Memory B cell (primary cell): ENCODE measurements at regions not wholly inside any gene's neighbourhood (a gene's known extent, or its start where the extent isn't known, plus 50 kb on each side); places are given as distances from the start of the nearest gene placed in this dataset.

Experiments used
- ATAC-seq: fragments of 150-1000 bp; cut with Tn5 transposase; 2 replicates; pipeline ENCODE4 v1.10.0; 2021; ENCODE audit warnings: low read depth, mild to moderate bottlenecking, moderate library complexity
- DNase-seq, 2 donors: peaks; one replicate each; pipeline ENCODE4 v3.0.0; 2022; ENCODE audit warnings: low spot score in 2 of 2
- H3K27ac Mint-ChIP-seq: one replicate; pipeline ENCODE4 v1.8.0; 2022; ENCODE audit warnings: mild to moderate bottlenecking, moderate library complexity, mixed read lengths
- H3K27me3 Mint-ChIP-seq: one replicate; pipeline ENCODE4 v1.8.0; 2022; ENCODE audit warnings: mixed read lengths
- H3K36me3 Mint-ChIP-seq: one replicate; pipeline ENCODE4 v1.8.0; 2022; ENCODE audit warnings: mild to moderate bottlenecking, mixed read lengths
- H3K4me1 Mint-ChIP-seq: one replicate; pipeline ENCODE4 v1.8.0; 2022; ENCODE audit warnings: mixed read lengths
- H3K4me3 Mint-ChIP-seq: one replicate; pipeline ENCODE4 v1.8.0; 2022; ENCODE audit warnings: mild to moderate bottlenecking, moderate library complexity, mixed read lengths
- H3K9me3 Mint-ChIP-seq: one replicate; pipeline ENCODE4 v1.8.0; 2022; ENCODE audit warnings: mixed read lengths

DNA sequence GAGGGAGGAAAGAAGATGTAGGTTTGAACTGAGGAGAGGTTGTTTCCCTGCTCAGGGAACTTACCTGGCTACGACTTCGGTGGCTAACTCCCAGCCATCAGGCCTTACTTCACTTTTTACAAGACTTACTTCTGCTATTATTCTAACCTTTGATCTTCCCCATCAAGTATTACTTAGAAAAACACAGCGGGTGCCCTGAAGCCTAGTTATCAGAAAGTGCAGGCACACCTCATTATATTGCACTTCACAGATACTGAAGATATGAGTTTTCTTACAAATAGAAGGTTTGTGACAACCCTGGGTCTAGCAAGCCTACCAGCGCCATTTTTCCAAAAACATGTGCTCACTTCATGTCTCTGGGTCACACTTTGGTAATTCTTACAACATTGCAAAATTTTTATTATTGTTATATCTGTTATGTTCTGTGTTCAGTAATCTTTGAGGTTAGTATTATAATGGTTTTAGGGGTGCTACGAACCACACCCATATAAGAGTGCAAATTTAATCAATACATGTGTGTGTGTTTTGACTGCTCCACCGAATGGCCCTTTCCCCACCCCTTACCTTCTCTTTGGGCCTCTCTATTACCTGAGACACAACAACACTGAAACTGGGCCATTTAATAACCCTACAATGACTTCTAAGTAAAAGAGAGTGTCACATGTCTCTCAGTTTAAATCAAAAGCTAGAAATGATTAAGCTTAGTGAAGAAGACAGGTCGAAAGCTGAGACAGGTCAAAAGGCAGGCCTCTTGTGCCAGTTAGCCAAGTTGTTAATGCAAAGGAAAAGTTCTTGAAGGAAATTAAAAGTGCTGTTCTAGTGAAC is 2102.7 kb upstream of the WWC1 start:
- no peak for DNase-seq
- Mint-ChIP-seq H3K27me3 (no peaks in the 10 kb centered on the region), H3K4me1 (no peaks in the 10 kb centered on the region), H3K9me3 (peaks cover 7% of the 10 kb centered on the region), H3K27ac (no peak overlapping the region), H3K4me3 (no peak overlapping the region), H3K36me3 (no peaks in the 10 kb centered on the region)
- no peak for ATAC-seq

DNA sequence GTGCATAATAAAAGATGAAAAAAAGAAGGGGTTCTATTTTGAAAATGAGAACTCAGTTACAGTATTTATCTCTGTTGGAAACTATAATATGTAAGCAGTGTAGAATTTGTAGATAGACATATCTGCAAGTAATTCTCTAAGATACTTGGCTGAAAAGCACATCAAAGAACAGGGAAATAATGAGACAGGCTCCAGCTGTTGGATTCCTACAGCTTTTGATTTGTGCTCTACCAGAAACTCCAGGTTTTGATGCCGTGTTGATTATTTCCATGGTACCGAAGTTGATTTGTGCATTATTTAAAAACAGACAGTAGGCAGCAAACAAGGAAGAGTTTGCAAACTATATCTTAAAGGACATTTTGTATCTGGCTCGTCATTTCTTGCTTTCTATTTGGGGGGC is 2098.7 kb upstream of the WWC1 start:
- H3K4me3 Mint-ChIP-seq, result no peak overlapping the region
- H3K4me1 Mint-ChIP-seq, result no peaks in the 10 kb centered on the region
- no peak for DNase-seq
- H3K36me3 Mint-ChIP-seq, result no peaks in the 10 kb centered on the region
- peaks cover 7% of the 10 kb centered on the region for H3K9me3 Mint-ChIP-seq
- H3K27me3 Mint-ChIP-seq, result no peaks in the 10 kb centered on the region
- H3K27ac Mint-ChIP-seq, result no peak overlapping the region
- ATAC-seq, result no peak

DNA sequence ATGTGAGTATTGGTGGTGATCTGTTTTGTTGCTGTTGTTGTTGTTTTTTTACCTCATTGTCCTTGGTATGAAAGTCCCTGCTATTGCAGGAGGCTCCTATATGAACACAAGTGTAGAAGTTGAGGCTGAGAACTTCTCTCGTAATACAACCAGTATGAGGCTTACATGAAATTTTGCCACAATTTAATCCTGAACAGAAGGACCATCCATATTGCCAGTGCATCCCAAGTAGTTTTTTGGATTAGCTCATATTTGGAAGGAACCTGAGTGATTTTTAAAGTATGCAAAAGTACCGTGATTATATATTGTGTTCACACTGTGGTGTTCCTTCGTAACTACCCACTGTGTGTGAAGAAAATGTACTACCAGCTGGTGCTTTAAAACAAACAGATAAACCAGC is 2095.5 kb upstream of the WWC1 start:
- Mint-ChIP-seq H3K4me3 (no peak overlapping the region), H3K27me3 (no peaks in the 10 kb centered on the region), H3K4me1 (no peaks in the 10 kb centered on the region), H3K9me3 (no peaks in the 10 kb centered on the region), H3K36me3 (no peaks in the 10 kb centered on the region), H3K27ac (no peak overlapping the region)
- DNase-seq (no peak), ATAC-seq (no peak)

DNA sequence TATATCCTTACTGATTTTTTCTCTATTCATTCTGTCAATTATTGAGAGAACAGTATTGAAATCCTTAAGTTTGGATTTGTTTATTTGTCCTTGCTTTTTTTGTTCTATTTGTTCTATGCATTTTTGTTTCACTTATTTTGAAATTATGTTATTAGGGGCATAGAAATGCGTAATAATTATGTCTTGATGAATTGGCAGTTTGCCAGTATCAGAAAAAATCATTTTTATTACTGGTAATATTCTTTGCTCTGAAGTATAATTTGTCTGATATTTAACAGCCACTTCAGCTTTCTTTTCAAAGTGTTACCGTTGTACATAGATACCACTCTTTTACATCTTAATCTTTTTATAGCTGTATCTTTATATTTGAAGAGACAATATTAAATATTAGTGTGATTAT is 2090.9 kb upstream of the WWC1 start:
- ATAC-seq, result no peak
- no peaks in the 10 kb centered on the region for H3K36me3 Mint-ChIP-seq
- no peaks in the 10 kb centered on the region for H3K27me3 Mint-ChIP-seq
- no peak for DNase-seq
- no peak overlapping the region for H3K27ac Mint-ChIP-seq
- no peaks in the 10 kb centered on the region for H3K4me1 Mint-ChIP-seq
- no peak overlapping the region for H3K4me3 Mint-ChIP-seq
- H3K9me3 Mint-ChIP-seq, result no peaks in the 10 kb centered on the region

DNA sequence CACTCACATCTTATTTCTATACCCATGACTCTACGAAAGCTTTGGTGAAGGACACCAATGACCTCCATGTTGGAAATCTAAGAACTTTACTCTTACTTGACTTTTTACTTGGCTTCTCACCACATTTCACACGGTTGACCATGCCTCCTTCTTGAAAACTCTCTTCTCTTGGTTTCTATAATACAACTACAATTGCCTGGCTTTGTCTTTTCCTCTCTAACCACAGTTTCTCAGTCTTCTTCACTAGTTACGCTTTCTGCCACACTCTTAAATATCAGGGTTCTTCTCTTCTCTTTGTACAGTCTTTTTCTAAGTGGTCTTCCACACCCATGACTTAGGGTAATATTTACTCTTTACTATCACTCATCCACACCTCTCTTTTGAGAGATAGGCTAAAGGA is 2079.8 kb upstream of the WWC1 start:
- Mint-ChIP-seq H3K4me3 (no peak overlapping the region), H3K36me3 (no peaks in the 10 kb centered on the region), H3K27ac (no peak overlapping the region), H3K27me3 (no peaks in the 10 kb centered on the region), H3K9me3 (peaks cover 7% of the 10 kb centered on the region), H3K4me1 (no peaks in the 10 kb centered on the region)
- DNase-seq (no peak), ATAC-seq (no peak)

DNA sequence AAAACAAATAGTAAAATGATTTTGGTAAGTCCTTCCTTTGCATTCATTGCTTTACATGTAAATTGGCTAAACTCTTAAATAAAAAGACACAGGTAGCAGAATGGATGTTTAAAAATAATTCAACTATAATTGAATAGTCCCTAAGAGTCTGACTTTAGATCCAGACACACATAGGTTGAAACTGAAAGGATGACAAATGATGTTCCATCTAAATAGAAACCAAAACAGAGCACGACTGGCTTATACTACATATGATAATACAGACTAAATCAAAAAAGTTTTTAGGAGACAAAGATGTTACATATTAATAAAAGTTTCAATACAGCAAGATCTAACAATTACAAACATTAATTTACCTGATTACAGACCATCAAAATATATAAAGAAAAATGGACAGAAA is 2055.1 kb upstream of the WWC1 start:
- Mint-ChIP-seq H3K27ac (no peak overlapping the region), H3K9me3 (peaks cover 9% of the 10 kb centered on the region), H3K27me3 (no peaks in the 10 kb centered on the region), H3K36me3 (no peaks in the 10 kb centered on the region), H3K4me1 (no peaks in the 10 kb centered on the region), H3K4me3 (no peak overlapping the region)
- ATAC-seq (no peak), DNase-seq (no peak)

DNA sequence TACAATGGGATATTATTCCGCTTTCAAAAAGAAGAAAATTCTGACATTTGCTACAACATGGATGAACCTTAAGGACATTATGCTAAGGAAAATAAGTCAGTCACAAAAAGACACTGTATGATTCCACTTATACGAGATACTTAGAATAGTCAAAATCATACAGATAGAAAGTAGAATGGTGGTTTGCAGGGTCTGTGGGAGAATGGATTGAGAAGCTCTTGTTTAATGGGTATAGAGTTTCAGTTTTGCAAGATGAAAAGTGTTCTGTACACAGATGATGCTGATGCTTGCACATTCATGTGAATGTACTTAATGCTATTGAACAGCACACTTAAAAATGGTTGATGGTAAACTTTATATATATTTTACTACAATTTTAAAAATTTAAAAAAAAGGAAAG is 2050.7 kb upstream of the WWC1 start:
- Mint-ChIP-seq H3K36me3 (no peaks in the 10 kb centered on the region), H3K4me3 (no peak overlapping the region), H3K9me3 (peaks cover 6% of the 10 kb centered on the region), H3K4me1 (no peaks in the 10 kb centered on the region), H3K27ac (no peak overlapping the region), H3K27me3 (no peaks in the 10 kb centered on the region)
- no peak for DNase-seq
- ATAC-seq, result no peak

DNA sequence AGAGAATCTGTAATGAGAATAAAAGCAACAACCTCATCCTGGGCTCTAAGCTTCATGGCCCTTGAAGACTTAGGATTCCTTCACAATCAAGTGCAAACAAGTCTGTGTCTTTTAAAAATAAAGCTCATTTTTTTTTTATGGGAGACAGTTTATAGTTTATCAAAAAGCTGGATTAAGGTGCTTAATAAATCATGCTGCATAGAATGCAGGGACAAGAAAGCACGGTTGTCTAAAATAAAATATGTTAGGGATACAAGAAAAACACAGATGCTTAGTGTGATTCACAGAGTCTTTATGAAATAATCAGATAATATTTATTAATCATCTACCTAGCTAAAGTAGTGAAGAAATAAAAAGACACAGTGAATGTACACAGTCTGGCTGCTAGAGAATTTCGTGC is 2045.9 kb upstream of the WWC1 start:
- Mint-ChIP-seq H3K27me3 (no peaks in the 10 kb centered on the region), H3K27ac (no peak overlapping the region), H3K4me1 (no peaks in the 10 kb centered on the region), H3K36me3 (no peaks in the 10 kb centered on the region), H3K9me3 (peaks cover 10% of the 10 kb centered on the region), H3K4me3 (no peak overlapping the region)
- ATAC-seq (no peak), DNase-seq (no peak)

DNA sequence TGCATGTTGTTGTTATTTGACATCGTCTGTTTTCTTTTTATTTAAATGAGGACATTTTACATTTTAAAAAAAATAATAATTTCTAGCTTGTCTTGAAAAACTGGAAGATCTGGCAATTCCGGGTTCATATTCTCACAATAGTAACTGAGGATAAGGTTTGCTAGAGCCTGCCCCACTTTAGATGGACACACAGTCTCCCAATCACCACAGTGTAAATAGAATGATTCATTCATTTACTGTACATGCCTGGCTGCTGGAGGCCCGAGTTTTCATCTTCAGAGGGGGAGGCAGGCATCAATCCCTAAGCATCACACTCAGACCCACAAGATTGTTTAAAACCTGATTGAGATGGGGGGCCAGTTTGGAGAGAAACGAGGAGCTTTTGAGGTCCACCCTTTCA is 2039.7 kb upstream of the WWC1 start:
- no peak for DNase-seq
- Mint-ChIP-seq H3K4me3 (no peak overlapping the region), H3K36me3 (no peaks in the 10 kb centered on the region), H3K9me3 (peaks cover 10% of the 10 kb centered on the region), H3K4me1 (no peaks in the 10 kb centered on the region), H3K27me3 (no peaks in the 10 kb centered on the region), H3K27ac (no peak overlapping the region)
- ATAC-seq, result no peak

DNA sequence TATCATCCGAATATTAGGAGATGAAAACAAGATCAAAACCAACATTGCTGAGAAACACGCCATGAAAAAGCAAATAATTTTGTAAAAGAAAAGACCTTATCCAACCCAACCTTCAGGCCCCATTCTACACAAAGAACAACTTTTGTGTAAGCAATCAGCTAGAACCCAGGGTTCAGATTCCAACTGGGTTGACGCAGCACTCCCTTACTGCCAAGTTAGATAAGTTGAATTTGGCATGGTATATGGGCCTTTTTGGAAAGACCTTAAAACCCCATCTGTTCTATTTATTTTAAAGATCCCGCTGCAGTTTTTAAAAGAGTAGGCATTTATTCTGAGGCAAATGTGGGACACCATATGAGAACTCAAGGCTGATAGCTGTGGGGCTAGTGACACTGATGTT is 2033.8 kb upstream of the WWC1 start:
- Mint-ChIP-seq H3K4me1 (no peaks in the 10 kb centered on the region), H3K27me3 (no peaks in the 10 kb centered on the region), H3K9me3 (peaks cover 5% of the 10 kb centered on the region), H3K27ac (no peak overlapping the region), H3K4me3 (no peak overlapping the region), H3K36me3 (no peaks in the 10 kb centered on the region)
- no peak for ATAC-seq
- no peak for DNase-seq

DNA sequence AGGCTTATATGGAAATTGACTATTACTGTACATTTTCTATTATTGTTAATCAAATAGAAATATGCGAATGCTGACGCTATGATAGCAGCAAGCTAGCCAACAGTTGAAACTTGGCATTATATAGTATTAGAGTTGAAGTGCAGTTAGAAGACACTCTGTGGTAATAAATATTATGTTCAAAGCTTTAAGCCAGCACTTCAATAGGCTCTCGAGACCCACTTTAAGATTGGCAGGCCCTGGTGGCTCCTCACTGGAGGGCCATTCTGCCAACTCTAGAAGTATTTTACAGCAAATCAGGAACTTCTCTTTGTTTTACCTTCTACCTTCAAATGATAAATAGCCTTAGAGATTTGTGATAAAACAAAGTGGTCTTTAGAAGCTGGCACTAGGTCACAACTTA is 2029.0 kb upstream of the WWC1 start:
- H3K27me3 Mint-ChIP-seq, result no peaks in the 10 kb centered on the region
- DNase-seq (no peak), ATAC-seq (no peak)
- no peaks in the 10 kb centered on the region for H3K36me3 Mint-ChIP-seq
- H3K4me1 Mint-ChIP-seq, result no peaks in the 10 kb centered on the region
- no peak overlapping the region for H3K27ac Mint-ChIP-seq
- no peak overlapping the region for H3K4me3 Mint-ChIP-seq
- peaks cover 2% of the 10 kb centered on the region for H3K9me3 Mint-ChIP-seq

DNA sequence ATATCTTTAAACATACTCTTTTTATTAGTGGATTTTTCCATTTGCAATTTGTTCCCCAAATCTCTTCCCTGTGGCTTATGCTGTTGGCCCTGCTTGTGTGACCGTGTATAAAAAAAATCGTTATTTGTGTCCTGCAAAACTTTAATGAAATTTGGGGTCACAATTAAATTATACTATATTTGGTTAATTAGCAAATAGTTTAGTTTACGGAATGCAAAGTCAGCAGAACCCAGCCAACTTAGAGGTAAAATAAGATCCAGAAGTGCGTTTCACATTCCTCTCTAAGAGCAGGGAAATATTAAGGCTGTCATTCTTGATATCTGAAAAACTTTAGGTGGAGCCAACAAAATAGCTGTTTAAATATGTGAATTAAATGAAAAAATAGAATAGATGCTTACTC is 2023.5 kb upstream of the WWC1 start:
- Mint-ChIP-seq H3K27me3 (no peaks in the 10 kb centered on the region), H3K4me3 (no peak overlapping the region), H3K27ac (no peak overlapping the region), H3K36me3 (no peaks in the 10 kb centered on the region), H3K9me3 (peaks cover 2% of the 10 kb centered on the region), H3K4me1 (no peaks in the 10 kb centered on the region)
- ATAC-seq (no peak), DNase-seq (no peak)

DNA sequence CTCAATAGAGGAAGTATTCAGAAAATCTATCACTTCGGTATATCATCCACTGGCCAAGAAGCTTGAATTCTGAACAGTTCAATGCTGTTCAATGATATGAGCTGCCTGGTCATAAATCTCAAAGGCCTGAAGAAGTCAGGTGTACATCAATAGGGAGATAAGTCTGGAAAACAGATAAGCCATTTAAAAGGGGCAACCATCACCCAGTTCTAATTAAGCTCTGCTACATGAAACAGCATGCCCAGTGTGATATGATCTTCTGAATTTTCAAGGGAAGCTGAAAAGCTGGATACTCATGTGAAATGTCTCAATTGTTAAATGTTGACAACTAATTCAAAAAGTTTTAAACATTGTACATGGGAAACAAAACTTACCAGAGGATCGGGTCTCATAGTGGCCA is 2020.7 kb upstream of the WWC1 start:
- H3K4me1 Mint-ChIP-seq, result no peaks in the 10 kb centered on the region
- DNase-seq (no peak), ATAC-seq (no peak)
- no peaks in the 10 kb centered on the region for H3K9me3 Mint-ChIP-seq
- H3K27me3 Mint-ChIP-seq, result no peaks in the 10 kb centered on the region
- H3K36me3 Mint-ChIP-seq, result no peaks in the 10 kb centered on the region
- H3K27ac Mint-ChIP-seq, result no peak overlapping the region
- no peak overlapping the region for H3K4me3 Mint-ChIP-seq

DNA sequence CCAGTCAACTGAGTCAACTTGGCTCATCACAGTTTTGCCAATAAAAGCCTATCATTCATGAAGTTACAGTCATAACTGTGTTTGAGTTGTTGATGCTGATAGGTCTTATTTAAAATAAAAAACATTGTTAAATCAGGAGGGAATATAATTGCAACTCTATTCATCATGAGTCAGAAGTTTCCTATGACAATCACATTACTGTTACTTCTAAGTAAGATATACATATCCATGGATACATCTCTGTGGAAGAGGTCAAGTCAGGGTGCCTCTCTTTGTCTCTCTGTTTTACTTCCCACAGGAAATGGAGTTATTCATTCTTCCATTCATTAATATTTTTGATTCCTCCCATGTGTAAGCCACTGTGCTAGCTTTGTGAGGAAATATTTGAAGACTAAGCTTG is 2015.4 kb upstream of the WWC1 start:
- no peak for DNase-seq
- ATAC-seq, result no peak
- no peaks in the 10 kb centered on the region for H3K9me3 Mint-ChIP-seq
- H3K4me3 Mint-ChIP-seq, result no peak overlapping the region
- H3K27me3 Mint-ChIP-seq, result no peaks in the 10 kb centered on the region
- no peak overlapping the region for H3K27ac Mint-ChIP-seq
- no peaks in the 10 kb centered on the region for H3K4me1 Mint-ChIP-seq
- H3K36me3 Mint-ChIP-seq, result no peaks in the 10 kb centered on the region

DNA sequence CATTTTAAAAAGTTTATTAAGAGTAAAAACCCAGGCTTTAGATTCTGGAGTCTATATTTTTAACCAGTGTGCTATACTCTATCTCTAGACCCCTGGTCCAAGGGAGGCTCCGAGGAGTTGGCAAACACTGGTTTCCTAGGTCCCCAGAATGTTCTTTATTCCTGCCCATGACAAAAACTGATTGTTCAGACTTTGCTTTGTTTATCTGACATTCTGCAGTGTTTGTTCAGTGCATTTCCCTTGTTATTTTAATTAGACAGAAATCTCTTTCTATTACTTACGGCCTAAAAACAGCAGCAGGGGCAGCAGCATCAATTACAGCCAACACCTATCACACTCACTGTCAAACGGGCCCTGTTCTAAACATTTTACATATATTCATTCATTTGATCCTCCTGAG is 2011.6 kb upstream of the WWC1 start:
- H3K27ac Mint-ChIP-seq, result no peak overlapping the region
- no peaks in the 10 kb centered on the region for H3K36me3 Mint-ChIP-seq
- ATAC-seq, result no peak
- H3K9me3 Mint-ChIP-seq, result no peaks in the 10 kb centered on the region
- H3K4me3 Mint-ChIP-seq, result no peak overlapping the region
- H3K27me3 Mint-ChIP-seq, result no peaks in the 10 kb centered on the region
- H3K4me1 Mint-ChIP-seq, result no peaks in the 10 kb centered on the region
- no peak for DNase-seq
